Thymus (tissue), 11 donors: ENCODE measurements at regions not wholly inside any gene's neighbourhood (a gene's known extent, or its start where the extent isn't known, plus 50 kb on each side); places are given as distances from the start of the nearest gene placed in this dataset.

Experiments
- DNase-seq, 9 donors: peaks; one replicate each; pipeline ENCODE4 v3.0.0-alpha.2; 2013; ENCODE audit warnings: low spot score in 9 of 9, low read depth in 6 of 9, missing footprints in 1 of 9
- H3K27ac ChIP-seq, 2 donors: one replicate each; pipeline ENCODE4 v1.5.1; 2013; ENCODE audit warnings: control low read depth in 1 of 2, low read depth in 1 of 2, low read length in 1 of 2, mild to moderate bottlenecking in 1 of 2, moderate library complexity in 1 of 2
- H3K27me3 ChIP-seq, 2 donors: one replicate each; pipeline ENCODE4 v1.5.1; 2013; ENCODE audit warnings: low read length in 1 of 2; ENCODE audit not compliant: control insufficient read depth in 2 of 2, insufficient read depth in 1 of 2
- H3K36me3 ChIP-seq, 2 donors: one replicate each; pipeline ENCODE4 v1.5.1; 2013; ENCODE audit warnings: low read length in 1 of 2, mild to moderate bottlenecking in 1 of 2, moderate library complexity in 1 of 2; ENCODE audit not compliant: control insufficient read depth in 2 of 2, insufficient read depth in 2 of 2
- H3K4me1 ChIP-seq, 2 donors: one replicate each; pipeline ENCODE4 v1.5.1; 2013; ENCODE audit warnings: low read length in 2 of 2; ENCODE audit not compliant: control insufficient read depth in 2 of 2, insufficient read depth in 2 of 2
- H3K4me3 ChIP-seq, 2 donors: one replicate each; pipeline ENCODE4 v1.5.1; 2013; ENCODE audit warnings: low read length in 2 of 2, control low read depth in 1 of 2, mild to moderate bottlenecking in 1 of 2
- H3K9me3 ChIP-seq, 2 donors: one replicate each; pipeline ENCODE4 v1.5.1; 2013; ENCODE audit warnings: low read length in 1 of 2, mild to moderate bottlenecking in 1 of 2; ENCODE audit not compliant: control insufficient read depth in 2 of 2, insufficient read depth in 1 of 2
- WGBS: extraction: QIAGEN DNeasy Blood & Tissue Kit; methylation state at CpG from one replicate; pipeline ENCODE4 v1.1.7; 2013; 5-methylcytosine and 5-hydroxymethylcytosine counted together
- donor health status: healthy.

GRCh38 chr15:37788767-37789396, 145.6 kb upstream of the TMCO5A start:
- Histone ChIP-seq H3K36me3 (no peaks in the 10 kb centered on the region), H3K27ac (no peak overlapping the region), H3K27me3 (no peaks in the 10 kb centered on the region), H3K4me3 (no peak overlapping the region), H3K9me3 (no peaks in the 10 kb centered on the region), H3K4me1 (no peaks in the 10 kb centered on the region)
- no peak for DNase-seq
- WGBS = 96% methylated on average over 7 of the region's 7 CpGs

DNA sequence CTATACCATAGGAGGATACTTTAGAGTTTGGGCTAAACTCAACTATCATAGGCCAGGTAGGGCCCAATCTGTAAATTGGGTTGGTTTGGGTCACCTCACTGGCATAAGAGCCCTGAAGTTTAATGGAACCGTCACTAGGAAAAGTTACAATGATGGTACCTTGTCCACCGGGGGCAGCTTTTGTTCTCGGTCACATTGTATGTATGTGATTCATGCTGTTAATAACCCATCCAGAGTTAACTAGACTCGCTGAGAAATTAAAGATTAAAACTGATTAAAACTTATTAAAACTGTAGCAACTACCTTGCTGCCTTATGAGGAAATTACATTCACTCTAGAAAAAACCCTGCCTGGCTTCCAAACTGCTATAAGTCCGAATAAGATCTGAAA, 145.0 kb upstream of the TMCO5A start:
- DNase-seq = no peak
- H3K4me3 ChIP-seq = no peak overlapping the region
- no peaks in the 10 kb centered on the region for H3K27me3 ChIP-seq
- no peak overlapping the region for H3K27ac ChIP-seq
- H3K36me3 ChIP-seq = no peaks in the 10 kb centered on the region
- no peaks in the 10 kb centered on the region for H3K9me3 ChIP-seq
- H3K4me1 ChIP-seq = no peaks in the 10 kb centered on the region
- 95% methylated on average over 5 of the region's 5 CpGs for WGBS

DNA sequence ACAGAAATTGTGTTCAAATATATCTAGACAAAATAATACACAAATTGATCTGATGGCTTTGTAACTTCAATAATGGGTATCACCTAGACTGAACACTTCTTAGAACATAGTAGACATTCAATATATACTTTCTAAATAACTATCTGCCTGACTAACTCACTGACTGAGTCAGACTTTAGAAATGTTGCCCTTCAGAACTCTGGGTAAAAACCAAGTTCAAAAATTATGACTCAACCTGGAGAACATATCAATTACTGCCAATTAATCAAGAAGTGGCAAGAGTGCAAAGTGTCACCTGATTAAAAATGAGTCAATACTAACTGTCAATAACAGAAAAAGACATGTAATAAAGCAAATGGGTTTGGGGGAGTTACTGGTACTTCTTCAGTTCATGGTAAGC, 144.6 kb upstream of the TMCO5A start:
- H3K9me3 ChIP-seq = no peaks in the 10 kb centered on the region
- DNase-seq = no peak
- H3K27ac ChIP-seq = no peak overlapping the region
- H3K36me3 ChIP-seq = no peaks in the 10 kb centered on the region
- no peaks in the 10 kb centered on the region for H3K27me3 ChIP-seq
- H3K4me3 ChIP-seq = no peak overlapping the region
- H3K4me1 ChIP-seq = no peaks in the 10 kb centered on the region

DNA sequence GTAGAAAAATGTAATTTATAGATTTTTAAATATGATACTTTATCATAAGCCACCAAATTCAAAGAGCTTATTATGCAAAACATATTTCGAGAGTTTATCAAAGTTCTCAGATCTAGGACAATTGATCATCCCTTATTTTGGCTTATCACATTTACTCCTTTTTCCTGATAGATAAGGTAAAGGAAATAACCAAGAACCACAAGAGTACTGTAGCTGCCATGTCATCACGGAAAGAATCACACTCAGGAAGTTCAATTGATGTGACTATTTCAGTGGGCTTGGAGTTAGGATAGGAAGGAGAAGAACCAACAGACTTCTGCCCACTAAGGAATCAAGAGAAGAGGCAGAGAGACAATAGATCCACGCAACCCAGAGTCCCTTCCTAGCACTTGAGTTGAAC, 142.7 kb upstream of the TMCO5A start:
- Histone ChIP-seq H3K27me3 (no peaks in the 10 kb centered on the region), H3K4me1 (no peaks in the 10 kb centered on the region), H3K4me3 (no peak overlapping the region), H3K27ac (peak overlapping the region in 1 of 2 donors; percentile 23), H3K9me3 (no peaks in the 10 kb centered on the region), H3K36me3 (no peaks in the 10 kb centered on the region)
- DNase-seq = no peak
- 71% methylated on average over 3 of the region's 3 CpGs for WGBS

GRCh38 chr15:37792351-37792750, 142.1 kb upstream of the TMCO5A start:
- Histone ChIP-seq H3K4me3 (no peak overlapping the region), H3K27me3 (no peaks in the 10 kb centered on the region), H3K4me1 (no peaks in the 10 kb centered on the region), H3K27ac (peak overlapping the region in 1 of 2 donors; percentile 23), H3K9me3 (no peaks in the 10 kb centered on the region), H3K36me3 (no peaks in the 10 kb centered on the region)
- DNase-seq = peak in 1 of 9 donors; percentile 5
- 95% methylated on average over 4 of the region's 4 CpGs for WGBS

- Histone ChIP-seq H3K4me1 (no peaks in the 10 kb centered on the region), H3K27ac (no peak overlapping the region), H3K36me3 (no peaks in the 10 kb centered on the region), H3K9me3 (no peaks in the 10 kb centered on the region), H3K27me3 (no peaks in the 10 kb centered on the region), H3K4me3 (no peak overlapping the region)
- no peak for DNase-seq
- WGBS = 34% methylated on average over 2 of the region's 2 CpGs
Observed at GRCh38 chr15:37793851-37794250, 140.6 kb upstream of the TMCO5A start.

GRCh38 chr15:37794947-37795346, 139.5 kb upstream of the TMCO5A start:
- Histone ChIP-seq H3K4me1 (no peaks in the 10 kb centered on the region), H3K27me3 (no peaks in the 10 kb centered on the region), H3K27ac (no peak overlapping the region), H3K36me3 (no peaks in the 10 kb centered on the region), H3K4me3 (no peak overlapping the region), H3K9me3 (no peaks in the 10 kb centered on the region)
- no peak for DNase-seq
- 85% methylated on average over 1 of the region's 1 CpG for WGBS

GRCh38 chr15:37801529-37801928, 132.9 kb upstream of the TMCO5A start:
- no peaks in the 10 kb centered on the region for H3K27me3 ChIP-seq
- WGBS = 95% methylated on average over 3 of the region's 3 CpGs
- no peaks in the 10 kb centered on the region for H3K9me3 ChIP-seq
- H3K4me3 ChIP-seq = no peak overlapping the region
- no peaks in the 10 kb centered on the region for H3K36me3 ChIP-seq
- H3K27ac ChIP-seq = no peak overlapping the region
- H3K4me1 ChIP-seq = no peaks in the 10 kb centered on the region
- DNase-seq = no peak

GRCh38 chr15:37806808-37807207, 127.6 kb upstream of the TMCO5A start:
- WGBS = 92% methylated on average over 1 of the region's 1 CpG
- no peaks in the 10 kb centered on the region for H3K27me3 ChIP-seq
- no peaks in the 10 kb centered on the region for H3K36me3 ChIP-seq
- no peaks in the 10 kb centered on the region for H3K9me3 ChIP-seq
- H3K4me3 ChIP-seq = no peak overlapping the region
- H3K4me1 ChIP-seq = no peaks in the 10 kb centered on the region
- no peak for DNase-seq
- no peak overlapping the region for H3K27ac ChIP-seq

- DNase-seq = no peak
- no peak overlapping the region for H3K4me3 ChIP-seq
- H3K36me3 ChIP-seq = no peaks in the 10 kb centered on the region
- H3K4me1 ChIP-seq = no peaks in the 10 kb centered on the region
- H3K9me3 ChIP-seq = no peaks in the 10 kb centered on the region
- no peaks in the 10 kb centered on the region for H3K27me3 ChIP-seq
- H3K27ac ChIP-seq = no peak overlapping the region
Observed at GRCh38 chr15:37810381-37810780, 124.1 kb upstream of the TMCO5A start.
